ENCODE measurements at regions not wholly inside any gene's neighbourhood (a gene's known extent, or its start where the extent isn't known, plus 50 kb on each side); places are given as distances from the start of the nearest gene placed in this dataset.
A peak's percentile ranks its signal among the peaks of the same experiment; 100 is the strongest.

GRCh38 chr17:77473615-77474226, 333.0 kb downstream of the SEC14L1 start:
- no peak for TF ChIP-seq CTCF (IDR thresholded peaks at IDR 0.05; ENCODE audit: low read depth, low read length)
- no peak for TF ChIP-seq EZH2phosphoT487 (IDR thresholded peaks at IDR 0.05; ENCODE audit: low read depth)
- H3K4me1 ChIP-seq (ENCODE audit: low read length): peaks cover 27% of the 10 kb centered on the region
- no peak overlapping the region for H3K9ac ChIP-seq (ENCODE audit: low read length)
- no peaks in the 10 kb centered on the region for H3K36me3 ChIP-seq (replicated peaks; ENCODE audit: low read depth, low read length)
- H3K79me2 ChIP-seq (ENCODE audit: low read length): no peaks in the 10 kb centered on the region; the same call in 1 of the 2 replicates
- H3K4me3 ChIP-seq (ENCODE audit: low read length): 0 out of 2 replicates have a peak overlapping the region, but pooled peaks have one; percentile 9
- H3K27me3 ChIP-seq (ENCODE audit: low read depth, low read length): no peaks in the 10 kb centered on the region
- no peaks in the 10 kb centered on the region for H4K20me1 ChIP-seq (ENCODE audit: insufficient read depth, low read length)
- H2AFZ ChIP-seq (ENCODE audit: low read depth, low read length): no peak overlapping the region
- H3K27ac ChIP-seq (ENCODE audit: low read length): 0 out of 2 replicates have a peak overlapping the region, but pooled peaks have one; percentile 9
- H3K4me2 ChIP-seq (ENCODE audit: low read length): peak overlapping the region; percentile 48
- H3K9me3 ChIP-seq (ENCODE audit: insufficient read depth, low read length): no peaks in the 10 kb centered on the region

GRCh38 chr17:77474292-77474988, 333.7 kb downstream of the SEC14L1 start:
- Histone ChIP-seq H3K4me1 (ENCODE audit: low read length) (peaks cover 27% of the 10 kb centered on the region), H4K20me1 (ENCODE audit: insufficient read depth, low read length) (no peaks in the 10 kb centered on the region), H3K9ac (ENCODE audit: low read length) (no peak overlapping the region), H3K4me3 (ENCODE audit: low read length) (no peak overlapping the region), H3K27ac (ENCODE audit: low read length) (no peak overlapping the region), H3K36me3 (replicated peaks; ENCODE audit: low read depth, low read length) (no peaks in the 10 kb centered on the region), H3K27me3 (ENCODE audit: low read depth, low read length) (no peaks in the 10 kb centered on the region), H2AFZ (ENCODE audit: low read depth, low read length) (no peak overlapping the region), H3K9me3 (ENCODE audit: insufficient read depth, low read length) (no peaks in the 10 kb centered on the region), H3K79me2 (ENCODE audit: low read length) (no peaks in the 10 kb centered on the region; the same call in 1 of the 2 replicates), H3K4me2 (ENCODE audit: low read length) (no peak overlapping the region)
- TF ChIP-seq CTCF (IDR thresholded peaks at IDR 0.05; ENCODE audit: low read depth, low read length) (no peak), EZH2phosphoT487 (IDR thresholded peaks at IDR 0.05; ENCODE audit: low read depth) (no peak)

- Histone ChIP-seq H2AFZ (ENCODE audit: low read depth, low read length) (no peak overlapping the region), H3K4me3 (ENCODE audit: low read length) (no peak overlapping the region), H3K36me3 (replicated peaks; ENCODE audit: low read depth, low read length) (no peaks in the 10 kb centered on the region), H3K27me3 (ENCODE audit: low read depth, low read length) (no peaks in the 10 kb centered on the region), H3K79me2 (ENCODE audit: low read length) (no peaks in the 10 kb centered on the region; the same call in 1 of the 2 replicates), H3K27ac (ENCODE audit: low read length) (no peak overlapping the region), H3K4me1 (ENCODE audit: low read length) (peaks cover 27% of the 10 kb centered on the region), H4K20me1 (ENCODE audit: insufficient read depth, low read length) (no peaks in the 10 kb centered on the region), H3K9ac (ENCODE audit: low read length) (no peak overlapping the region), H3K4me2 (ENCODE audit: low read length) (no peak overlapping the region), H3K9me3 (ENCODE audit: insufficient read depth, low read length) (no peaks in the 10 kb centered on the region)
- no peak for TF ChIP-seq CTCF (IDR thresholded peaks at IDR 0.05; ENCODE audit: low read depth, low read length)
- no peak for TF ChIP-seq EZH2phosphoT487 (IDR thresholded peaks at IDR 0.05; ENCODE audit: low read depth)
These were observed 334.5 kb downstream of the SEC14L1 start for GRCh38 chr17:77475016-77475976.

Measured in OCI-LY3 (cell line).